Lung (tissue), 11 donors: ENCODE measurements at regions not wholly inside any gene's neighbourhood (a gene's known extent, or its start where the extent isn't known, plus 50 kb on each side); places are given as distances from the start of the nearest gene placed in this dataset.

ENCODE experiments used
- ATAC-seq: fragments of 200-7000 bp; cut with Tn5 transposase; one replicate; pipeline ENCODE4 v1.9.1; 2020; ENCODE audit warnings: moderate number of reproducible peaks; ENCODE audit not compliant: insufficient read depth, low FRiP score
- DNase-seq, 3 donors: peaks; one replicate each; pipeline ENCODE4 v3.0.0-alpha.2; 2013 to 2017
- H3K27ac ChIP-seq, 2 donors: one replicate each; pipeline ENCODE4 v1.5.1; 2013; ENCODE audit warnings: mild to moderate bottlenecking in 2 of 2, moderate library complexity in 2 of 2, control low read depth in 1 of 2, inconsistent platforms in 1 of 2, low read depth in 1 of 2, low read length in 1 of 2
- H3K27me3 ChIP-seq, 3 donors: one replicate each; pipeline ENCODE4 v1.5.1; 2013; ENCODE audit warnings: low read length in 2 of 3; ENCODE audit not compliant: control insufficient read depth in 3 of 3, insufficient read depth in 3 of 3
- H3K36me3 ChIP-seq, 4 donors: one replicate each; pipeline ENCODE4 v1.5.1; 2013; ENCODE audit warnings: low read length in 4 of 4, mild to moderate bottlenecking in 1 of 4, moderate library complexity in 1 of 4; ENCODE audit not compliant: control insufficient read depth in 4 of 4, insufficient read depth in 4 of 4
- H3K4me1 ChIP-seq, 5 donors: one replicate each; pipeline ENCODE4 v1.5.1; 2013; ENCODE audit warnings: low read length in 5 of 5, mild to moderate bottlenecking in 2 of 5, moderate library complexity in 1 of 5; ENCODE audit not compliant: control insufficient read depth in 5 of 5, insufficient read depth in 5 of 5
- H3K4me3 ChIP-seq: one replicate; pipeline ENCODE4 v1.5.1; 2013; ENCODE audit warnings: mild to moderate bottlenecking, control low read depth, moderate library complexity
- H3K9ac ChIP-seq, 2 donors: one replicate each; pipeline ENCODE4 v1.5.1; 2013; ENCODE audit warnings: low read length in 2 of 2, control low read depth in 1 of 2; ENCODE audit not compliant: insufficient read depth in 1 of 2
- H3K9me3 ChIP-seq, 4 donors: one replicate each; pipeline ENCODE4 v1.5.1; 2013; ENCODE audit warnings: low read length in 3 of 4, mild to moderate bottlenecking in 1 of 4, moderate library complexity in 1 of 4; ENCODE audit not compliant: control insufficient read depth in 4 of 4, insufficient read depth in 3 of 4
- WGBS, 2 donors: extraction: QIAGEN DNeasy Blood & Tissue Kit; methylation state at CpG; one replicate each; pipeline ENCODE4 v1.1.7; 2013; 5-methylcytosine and 5-hydroxymethylcytosine counted together
- TF ChIP-seq, protein P1 (sequence below): IDR thresholded peaks from 2 replicates; pipeline ENCODE4 v1.5.1; 2012; ENCODE audit warnings: mild to moderate bottlenecking; ENCODE audit errors: control extremely low read depth, extremely low read depth
- donor health status: control.
- donor health status: control.
- donor health status: Bipolar disorder and iron deficiency.
- donor health status: healthy.
- donor health status: DM: yes; HTN: yes; CAD: no.

DNA sequence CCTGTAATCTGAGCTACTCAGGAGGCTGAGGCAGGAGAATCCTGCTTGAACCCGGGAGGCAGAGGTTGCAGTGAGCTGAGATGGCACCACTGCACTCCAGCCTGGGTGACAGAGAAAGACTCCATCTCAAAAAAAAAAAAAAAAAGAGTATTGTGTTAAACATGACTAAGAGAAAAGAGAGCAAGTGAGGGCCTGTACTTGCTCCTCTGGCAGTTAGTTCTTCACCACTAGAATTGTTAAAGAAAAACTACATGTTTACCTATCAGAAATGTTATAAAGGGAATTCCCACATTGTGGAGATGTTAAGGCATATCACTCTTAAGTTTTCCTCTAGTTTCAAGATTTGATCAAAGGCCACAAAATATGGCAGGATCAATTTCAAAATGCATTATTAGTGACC lies 75.4 kb upstream of the LRATD1 start:
- DNase-seq (no peak), ATAC-seq (no peak)
- no peaks in the 10 kb centered on the region for H3K27me3 ChIP-seq
- H3K4me3 ChIP-seq: no peak overlapping the region
- 80 to 89% methylated on average over 1 of the region's 1 CpG for WGBS, 2 donors
- no peak overlapping the region for H3K27ac ChIP-seq
- H3K9me3 ChIP-seq: peaks cover 0 to 2% (median 0%) of the 10 kb centered on the region in 4 donors
- no peaks in the 10 kb centered on the region for H3K4me1 ChIP-seq
- TF ChIP-seq, protein P1, sequence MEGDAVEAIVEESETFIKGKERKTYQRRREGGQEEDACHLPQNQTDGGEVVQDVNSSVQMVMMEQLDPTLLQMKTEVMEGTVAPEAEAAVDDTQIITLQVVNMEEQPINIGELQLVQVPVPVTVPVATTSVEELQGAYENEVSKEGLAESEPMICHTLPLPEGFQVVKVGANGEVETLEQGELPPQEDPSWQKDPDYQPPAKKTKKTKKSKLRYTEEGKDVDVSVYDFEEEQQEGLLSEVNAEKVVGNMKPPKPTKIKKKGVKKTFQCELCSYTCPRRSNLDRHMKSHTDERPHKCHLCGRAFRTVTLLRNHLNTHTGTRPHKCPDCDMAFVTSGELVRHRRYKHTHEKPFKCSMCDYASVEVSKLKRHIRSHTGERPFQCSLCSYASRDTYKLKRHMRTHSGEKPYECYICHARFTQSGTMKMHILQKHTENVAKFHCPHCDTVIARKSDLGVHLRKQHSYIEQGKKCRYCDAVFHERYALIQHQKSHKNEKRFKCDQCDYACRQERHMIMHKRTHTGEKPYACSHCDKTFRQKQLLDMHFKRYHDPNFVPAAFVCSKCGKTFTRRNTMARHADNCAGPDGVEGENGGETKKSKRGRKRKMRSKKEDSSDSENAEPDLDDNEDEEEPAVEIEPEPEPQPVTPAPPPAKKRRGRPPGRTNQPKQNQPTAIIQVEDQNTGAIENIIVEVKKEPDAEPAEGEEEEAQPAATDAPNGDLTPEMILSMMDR: no peak
- H3K9ac ChIP-seq: no peak overlapping the region
- no peaks in the 10 kb centered on the region for H3K36me3 ChIP-seq

GRCh38 chr2:14557916-14558315 lies 74.6 kb upstream of the LRATD1 start:
- 78 to 89% methylated on average over 2 of the region's 2 CpGs for WGBS, 2 donors
- H3K9ac ChIP-seq: no peak overlapping the region
- TF ChIP-seq, protein P1: no peak
- DNase-seq (no peak), ATAC-seq (no peak)
- H3K9me3 ChIP-seq: peaks cover 0 to 2% (median 0%) of the 10 kb centered on the region in 4 donors
- no peaks in the 10 kb centered on the region for H3K27me3 ChIP-seq
- no peak overlapping the region for H3K27ac ChIP-seq
- no peak overlapping the region for H3K4me3 ChIP-seq
- H3K4me1 ChIP-seq: no peaks in the 10 kb centered on the region
- no peaks in the 10 kb centered on the region for H3K36me3 ChIP-seq

GRCh38 chr2:14558335-14558919 lies 74.1 kb upstream of the LRATD1 start:
- ATAC-seq (no peak), DNase-seq (no peak)
- H3K9ac ChIP-seq: no peak overlapping the region
- 79% methylated on average over 3 of the region's 3 CpGs for WGBS, 2 donors
- H3K4me1 ChIP-seq: no peaks in the 10 kb centered on the region
- no peaks in the 10 kb centered on the region for H3K36me3 ChIP-seq
- no peaks in the 10 kb centered on the region for H3K27me3 ChIP-seq
- TF ChIP-seq, protein P1: no peak
- no peak overlapping the region for H3K4me3 ChIP-seq
- H3K9me3 ChIP-seq: peaks cover 0 to 2% (median 0%) of the 10 kb centered on the region in 4 donors
- H3K27ac ChIP-seq: no peak overlapping the region

- H3K9me3 ChIP-seq: peaks cover 0 to 2% (median 0%) of the 10 kb centered on the region in 4 donors
- H3K4me3 ChIP-seq: no peak overlapping the region
- peaks cover 0 to 2% (median 0%) of the 10 kb centered on the region in 3 donors for H3K27me3 ChIP-seq
- no peak for DNase-seq
- no peak for ATAC-seq
- 73 to 77% methylated on average over 3 of the region's 3 CpGs for WGBS, 2 donors
- no peak overlapping the region for H3K27ac ChIP-seq
- no peak overlapping the region for H3K9ac ChIP-seq
- TF ChIP-seq, protein P1: no peak
- no peaks in the 10 kb centered on the region for H3K36me3 ChIP-seq
- no peaks in the 10 kb centered on the region for H3K4me1 ChIP-seq
Measured at GRCh38 chr2:14560716-14561115, 71.8 kb upstream of the LRATD1 start.
